PC-3 (cell line): ENCODE measurements at regions not wholly inside any gene's neighbourhood (a gene's known extent, or its start where the extent isn't known, plus 50 kb on each side); places are given as distances from the start of the nearest gene placed in this dataset.

Experiments
- CTCF ChIP-seq: fragments of 300-600 bp; sonication (generic); conservative IDR thresholded peaks from 2 replicates; pipeline ENCODE4 v1.5.1; 2017; ENCODE audit warnings: antibody characterized with exemption, low read depth, mild to moderate bottlenecking, low read length
- EZH2 ChIP-seq: fragments of 300-600 bp; sonication (generic); IDR thresholded peaks from one replicate; pipeline ENCODE4 v1.6.1; 2017; ENCODE audit warnings: antibody characterized with exemption, mild to moderate bottlenecking, low read length; ENCODE audit not compliant: unreplicated experiment
- EZH2phosphoT487 ChIP-seq: fragments of 300-600 bp; sonication (generic); IDR thresholded peaks from 2 replicates; pipeline ENCODE4 v1.6.1; 2018; ENCODE audit warnings: mild to moderate bottlenecking, antibody characterized with exemption, low read length, borderline replicate concordance

GRCh38 chr14:27845902-27846301 lies 920.7 kb upstream of the FOXG1 start:
- TF ChIP-seq EZH2phosphoT487 (no peak), CTCF (no peak), EZH2 (no peak)
